H1 (cell line): ENCODE measurements at regions not wholly inside any gene's neighbourhood (a gene's known extent, or its start where the extent isn't known, plus 50 kb on each side); places are given as distances from the start of the nearest gene placed in this dataset.

Experiments
- CTCF ChIA-PET: fragments of 300-600 bp; sonication (Branson Sonifier 250); formaldehyde crosslinking; loops from one replicate; lab custom pipeline; 2021; ENCODE audit not compliant: partially characterized antibody; lab: Charles Lee
- POLR2A ChIA-PET: fragments of 300-600 bp; sonication (Branson Sonifier 250); formaldehyde crosslinking; loops from one replicate; lab custom pipeline; 2021; ENCODE audit warnings: inconsistent platforms; ENCODE audit not compliant: partially characterized antibody; lab: Charles Lee
- DNase-seq, 2 experiments: peaks; one replicate each; pipeline versions ENCODE4 v3.0.0 to v3.0.0-alpha.2; 2010 to 2022; ENCODE audit warnings: low spot score in 2 of 2, low read depth in 1 of 2, mixed read lengths in 1 of 2
- FAIRE-seq: peaks from 2 replicates; lab custom pipeline; 2011; peaks lifted over from hg19 to GRCh38; lab: Jason Lieb, UNC
- H2AFZ ChIP-seq: 2 replicates; pipeline ENCODE4 v1.8.1; 2012; ENCODE audit warnings: low read length, inconsistent platforms
- H2AK5ac ChIP-seq: 2 replicates; pipeline ENCODE4 v1.6.1; 2013; ENCODE audit warnings: low read depth, low read length
- H2BK120ac ChIP-seq: replicated peaks from 2 replicates; pipeline ENCODE3; 2013; ENCODE audit warnings: low read depth, low read length, inconsistent platforms
- H2BK12ac ChIP-seq: 2 replicates; pipeline ENCODE4 v1.6.1; 2013; ENCODE audit warnings: low read depth, low read length
- H2BK15ac ChIP-seq: 2 replicates; pipeline ENCODE4 v1.6.1; 2013; ENCODE audit warnings: low read length
- H2BK20ac ChIP-seq: 2 replicates; pipeline ENCODE4 v1.6.1; 2013; ENCODE audit warnings: low read length
- H2BK5ac ChIP-seq: 2 replicates; pipeline ENCODE4 v1.6.1; 2013; ENCODE audit warnings: low read depth, low read length
- H3K14ac ChIP-seq: 2 replicates; pipeline ENCODE4 v1.6.1; 2013; ENCODE audit warnings: inconsistent platforms; ENCODE audit not compliant: insufficient read length
- H3K18ac ChIP-seq: 2 replicates; pipeline ENCODE4 v1.6.1; 2013; ENCODE audit warnings: low read length; ENCODE audit errors: extremely low read depth
- H3K23ac ChIP-seq: 2 replicates; pipeline ENCODE4 v1.6.1; 2013; ENCODE audit warnings: inconsistent platforms; ENCODE audit not compliant: insufficient read length
- H3K23me2 ChIP-seq: 2 replicates; pipeline ENCODE4 v1.6.1; 2013; ENCODE audit warnings: low read depth, low read length
- H3K27ac ChIP-seq: 2 replicates; pipeline ENCODE4 v1.6.1; 2011; ENCODE audit warnings: low read depth, low read length, inconsistent platforms
- H3K27me3 ChIP-seq, 4 experiments: replicated peaks in 1 of 4; 1 replicate in 1 of 4; 2 replicates in 3 of 4; pipeline versions ENCODE4 v1.6.1 to v1.8.1; 2011 to 2013; ENCODE audit warnings: low read length in 3 of 4, mild to moderate bottlenecking in 3 of 4, inconsistent platforms in 2 of 4, mixed read lengths in 2 of 4, moderate library complexity in 1 of 4; ENCODE audit not compliant: control insufficient read depth in 3 of 4, insufficient read depth in 3 of 4; ENCODE audit errors: extremely low read depth in 1 of 4
- H3K36me3 ChIP-seq, 4 experiments: 2 replicates each; pipeline versions ENCODE4 v1.6.1 to v1.8.1; 2011 to 2013; ENCODE audit warnings: mild to moderate bottlenecking in 4 of 4, low read length in 3 of 4, moderate library complexity in 2 of 4, control low read depth in 1 of 4, inconsistent platforms in 1 of 4; ENCODE audit not compliant: insufficient read depth in 4 of 4, control insufficient read depth in 2 of 4
- H3K4ac ChIP-seq: replicated peaks from 2 replicates; pipeline ENCODE3; 2013; ENCODE audit warnings: low read length, low read depth, mixed read lengths, inconsistent platforms; ENCODE audit not compliant: insufficient read length
- H3K4me1 ChIP-seq, 4 experiments: replicated peaks in 1 of 4; 1 replicate in 1 of 4; 2 replicates in 3 of 4; pipeline versions ENCODE4 v1.6.1 to v1.8.1; 2011 to 2013; ENCODE audit warnings: low read length in 3 of 4, inconsistent platforms in 2 of 4, mixed read lengths in 1 of 4; ENCODE audit not compliant: insufficient read depth in 4 of 4, control insufficient read depth in 3 of 4
- H3K4me2 ChIP-seq, 2 experiments: 2 replicates each; pipeline versions ENCODE4 v1.6.1 to v1.8.1; 2011 to 2013; ENCODE audit warnings: low read depth in 2 of 2, low read length in 2 of 2, control low read depth in 1 of 2, inconsistent platforms in 1 of 2, mild to moderate bottlenecking in 1 of 2; ENCODE audit not compliant: insufficient read depth in 1 of 2
- H3K4me3 ChIP-seq, 4 experiments: fragments of 200-600, 300-600 bp in 1 of 4; sonication (generic), shearing (Covaris generic), sonication (Bioruptor Twin) in 1 of 4; 2 replicates each; pipeline versions ENCODE4 v1.5.1 to v1.8.1; 2011 to 2016; ENCODE audit warnings: low read length in 4 of 4, low read depth in 3 of 4, control low read depth in 2 of 4, inconsistent platforms in 2 of 4, mild to moderate bottlenecking in 2 of 4, mixed read lengths in 1 of 4, moderate library complexity in 1 of 4; ENCODE audit not compliant: insufficient read depth in 2 of 4; ENCODE audit errors: extremely low read depth in 1 of 4
- H3K56ac ChIP-seq: replicated peaks from 2 replicates; pipeline ENCODE3; 2013; ENCODE audit warnings: low read depth, mild to moderate bottlenecking, mixed read lengths, low read length, inconsistent platforms; ENCODE audit not compliant: insufficient read length
- H3K79me1 ChIP-seq: 2 replicates; pipeline ENCODE4 v1.6.1; 2013; ENCODE audit warnings: low read depth, low read length, control low read depth
- H3K79me2 ChIP-seq, 2 experiments: 2 replicates each; pipeline versions ENCODE4 v1.6.1 to v1.8.1; 2012 to 2013; ENCODE audit warnings: low read length in 2 of 2, mild to moderate bottlenecking in 2 of 2, inconsistent platforms in 1 of 2; ENCODE audit not compliant: insufficient read depth in 2 of 2, control insufficient read depth in 1 of 2
- H3K9ac ChIP-seq, 4 experiments: replicated peaks in 1 of 4; 1 replicate in 1 of 4; 2 replicates in 3 of 4; pipeline versions ENCODE4 v1.6.1 to v1.8.1; 2011 to 2013; ENCODE audit warnings: low read depth in 3 of 4, low read length in 3 of 4, control low read depth in 2 of 4, mild to moderate bottlenecking in 2 of 4, moderate library complexity in 2 of 4, inconsistent platforms in 1 of 4; ENCODE audit errors: extremely low read depth in 1 of 4
- H3K9me3 ChIP-seq, 2 experiments: 2 replicates each; pipeline versions ENCODE4 v1.6.1 to v1.8.1; 2012 to 2013; ENCODE audit warnings: mild to moderate bottlenecking in 2 of 2, moderate library complexity in 2 of 2, control low read depth in 1 of 2, inconsistent platforms in 1 of 2, low read depth in 1 of 2, low read length in 1 of 2, mixed read lengths in 1 of 2; ENCODE audit not compliant: insufficient read depth in 2 of 2
- H4K20me1 ChIP-seq, 2 experiments: replicated peaks in 1 of 2; 2 replicates each; pipeline versions ENCODE3 to v1.8.1; 2011 to 2013; ENCODE audit warnings: inconsistent platforms in 2 of 2, low read length in 2 of 2, mild to moderate bottlenecking in 1 of 2; ENCODE audit not compliant: insufficient read depth in 2 of 2, control insufficient read depth in 1 of 2
- H4K5ac ChIP-seq: 2 replicates; pipeline ENCODE4 v1.6.1; 2013; ENCODE audit warnings: low read length, low read depth, mixed read lengths, inconsistent platforms; ENCODE audit not compliant: insufficient read length
- H4K8ac ChIP-seq: 2 replicates; pipeline ENCODE4 v1.8.0; 2013; ENCODE audit warnings: mild to moderate bottlenecking, moderate library complexity, low read length, inconsistent platforms; ENCODE audit not compliant: insufficient read depth; ENCODE audit errors: extremely low read depth
- H4K91ac ChIP-seq: replicated peaks from 2 replicates; pipeline ENCODE3; 2013; ENCODE audit warnings: low read length, mixed read lengths, inconsistent platforms; ENCODE audit not compliant: insufficient read length
- CTCF ChIP-seq, 3 experiments: IDR thresholded peaks; 1 replicate in 2 of 3; 2 replicates in 1 of 3; pipeline versions ENCODE4 v1.5.1 to v1.6.1; 2011; ENCODE audit warnings: low read length in 3 of 3, mild to moderate bottlenecking in 3 of 3, inconsistent platforms in 2 of 3, low read depth in 1 of 3, moderate library complexity in 1 of 3; ENCODE audit not compliant: insufficient read depth in 1 of 3; ENCODE audit errors: control extremely low read depth in 1 of 3
- EP300 ChIP-seq, 2 experiments: IDR thresholded peaks; 1 replicate in 1 of 2; 2 replicates in 1 of 2; pipeline ENCODE4 v1.6.1; 2011 to 2012; ENCODE audit warnings: low read depth in 2 of 2, low read length in 2 of 2, mild to moderate bottlenecking in 2 of 2, borderline replicate concordance in 1 of 2, inconsistent platforms in 1 of 2, moderate library complexity in 1 of 2
- SIX5 ChIP-seq: IDR thresholded peaks from 2 replicates; pipeline ENCODE4 v1.6.1; 2011; ENCODE audit warnings: mild to moderate bottlenecking, low read depth, low read length
- SUZ12 ChIP-seq: fragments of 200-600 bp; sonication (generic); IDR thresholded peaks from 2 replicates; pipeline ENCODE4 v1.6.1; 2012; ENCODE audit warnings: mild to moderate bottlenecking, inconsistent platforms, low read length, moderate library complexity, mixed read lengths
- WGBS, 2 experiments: shearing (Covaris generic) in 1 of 2; methylation state at CpG; one replicate each; pipeline versions ENCODE4 v1.1.6 to v1.1.7; 2013 to 2015; ENCODE audit warnings: low lambda C conversion rate in 2 of 2, mixed read lengths in 2 of 2, inconsistent platforms in 1 of 2, low coverage in 1 of 2, missing lambda C conversion rate in 1 of 2; ENCODE audit not compliant: insufficient replicate concordance in 2 of 2, insufficient coverage in 1 of 2, insufficient read length in 1 of 2; ENCODE audit errors: extremely low coverage in 1 of 2, missing lambda C conversion rate in 1 of 2; 5-methylcytosine and 5-hydroxymethylcytosine counted together

GRCh38 chr3:78091478-78092119 lies 1051.7 kb downstream of the ROBO2 start:
- Histone ChIP-seq H4K8ac (no peak overlapping the region), H2BK20ac (no peak overlapping the region), H3K79me2 (no peaks in the 10 kb centered on the region), H4K5ac (no peak overlapping the region), H3K4me3 (no peak overlapping the region), H4K20me1 (no peaks in the 10 kb centered on the region), H3K14ac (no peak overlapping the region), H3K9ac (no peak overlapping the region), H3K4ac (no peak overlapping the region), H3K27me3 (no peaks in the 10 kb centered on the region), H3K9me3 (no peaks in the 10 kb centered on the region), H3K23me2 (no peaks in the 10 kb centered on the region; the same call in 1 of the 2 replicates), H2BK120ac (no peak overlapping the region), H2BK5ac (no peak overlapping the region), H2AK5ac (no peak overlapping the region), H3K4me2 (no peak overlapping the region), H3K18ac (no peak overlapping the region), H3K4me1 (no peaks in the 10 kb centered on the region), H3K56ac (no peak overlapping the region), H2AFZ (no peak overlapping the region), H3K79me1 (no peaks in the 10 kb centered on the region), H2BK15ac (no peak overlapping the region), H4K91ac (no peak overlapping the region), H3K23ac (no peak overlapping the region), H3K36me3 (no peaks in the 10 kb centered on the region), H3K27ac (no peak overlapping the region), H2BK12ac (no peak overlapping the region)
- TF ChIP-seq CTCF (IDR thresholded peaks at IDR 0.05; ENCODE audit: control extremely low read depth in 1 of 3, insufficient read depth in 1 of 3, low read depth in 1 of 3, low read length in 3 of 3): no peak
- TF ChIP-seq EP300 (IDR thresholded peaks at IDR 0.05; ENCODE audit: borderline replicate concordance in 1 of 2, low read depth in 2 of 2, low read length in 2 of 2): no peak
- no peak for TF ChIP-seq SUZ12
- no peak for TF ChIP-seq SIX5
- POLR2A ChIA-PET: no interaction called here
- no peak for DNase-seq
- CTCF ChIA-PET: no interaction called here
- WGBS, 2 experiments: 98% methylated on average over 2 of the region's 2 CpGs; no CpG with 5 or more reads in 1 of the 2 experiments
- no peak for FAIRE-seq
